ENCODE measurements at regions not wholly inside any gene's neighbourhood (a gene's known extent, or its start where the extent isn't known, plus 50 kb on each side); places are given as distances from the start of the nearest gene placed in this dataset.

DNA sequence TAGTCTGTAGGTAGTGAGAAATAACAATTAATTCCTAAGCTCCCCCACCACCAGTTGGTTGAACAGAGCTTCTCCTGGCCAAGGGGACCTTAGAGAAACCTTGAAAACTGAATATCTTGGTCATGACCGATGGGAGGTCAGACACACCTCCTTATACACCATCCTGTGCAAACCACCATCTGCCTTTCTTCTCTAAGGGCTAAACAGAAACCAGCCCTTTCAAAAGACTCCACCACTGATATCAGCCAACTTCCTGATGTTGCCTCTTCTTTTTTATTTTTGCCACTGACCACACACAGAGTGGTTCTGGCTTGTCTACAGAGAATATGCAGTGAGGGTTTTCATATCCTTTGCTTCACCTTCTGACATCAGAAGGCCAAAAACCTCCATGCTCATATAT lies 977.7 kb upstream of the SEL1L start:
- TF ChIP-seq, protein P1, sequence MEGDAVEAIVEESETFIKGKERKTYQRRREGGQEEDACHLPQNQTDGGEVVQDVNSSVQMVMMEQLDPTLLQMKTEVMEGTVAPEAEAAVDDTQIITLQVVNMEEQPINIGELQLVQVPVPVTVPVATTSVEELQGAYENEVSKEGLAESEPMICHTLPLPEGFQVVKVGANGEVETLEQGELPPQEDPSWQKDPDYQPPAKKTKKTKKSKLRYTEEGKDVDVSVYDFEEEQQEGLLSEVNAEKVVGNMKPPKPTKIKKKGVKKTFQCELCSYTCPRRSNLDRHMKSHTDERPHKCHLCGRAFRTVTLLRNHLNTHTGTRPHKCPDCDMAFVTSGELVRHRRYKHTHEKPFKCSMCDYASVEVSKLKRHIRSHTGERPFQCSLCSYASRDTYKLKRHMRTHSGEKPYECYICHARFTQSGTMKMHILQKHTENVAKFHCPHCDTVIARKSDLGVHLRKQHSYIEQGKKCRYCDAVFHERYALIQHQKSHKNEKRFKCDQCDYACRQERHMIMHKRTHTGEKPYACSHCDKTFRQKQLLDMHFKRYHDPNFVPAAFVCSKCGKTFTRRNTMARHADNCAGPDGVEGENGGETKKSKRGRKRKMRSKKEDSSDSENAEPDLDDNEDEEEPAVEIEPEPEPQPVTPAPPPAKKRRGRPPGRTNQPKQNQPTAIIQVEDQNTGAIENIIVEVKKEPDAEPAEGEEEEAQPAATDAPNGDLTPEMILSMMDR (conservative IDR thresholded peaks at IDR 0.05 in 1 of 2, IDR thresholded peaks at IDR 0.05 in 1 of 2; ENCODE audit: extremely low read depth in 1 of 2, insufficient read depth in 1 of 2, low read depth in 1 of 2, low read length in 2 of 2): no peak
- no peak for TF ChIP-seq EZH2 (IDR thresholded peaks at IDR 0.05; ENCODE audit: borderline replicate concordance, low read length)

All from mammary epithelial cell (primary cell).